ENCODE measurements at regions not wholly inside any gene's neighbourhood (a gene's known extent, or its start where the extent isn't known, plus 50 kb on each side); places are given as distances from the start of the nearest gene placed in this dataset.

DNA sequence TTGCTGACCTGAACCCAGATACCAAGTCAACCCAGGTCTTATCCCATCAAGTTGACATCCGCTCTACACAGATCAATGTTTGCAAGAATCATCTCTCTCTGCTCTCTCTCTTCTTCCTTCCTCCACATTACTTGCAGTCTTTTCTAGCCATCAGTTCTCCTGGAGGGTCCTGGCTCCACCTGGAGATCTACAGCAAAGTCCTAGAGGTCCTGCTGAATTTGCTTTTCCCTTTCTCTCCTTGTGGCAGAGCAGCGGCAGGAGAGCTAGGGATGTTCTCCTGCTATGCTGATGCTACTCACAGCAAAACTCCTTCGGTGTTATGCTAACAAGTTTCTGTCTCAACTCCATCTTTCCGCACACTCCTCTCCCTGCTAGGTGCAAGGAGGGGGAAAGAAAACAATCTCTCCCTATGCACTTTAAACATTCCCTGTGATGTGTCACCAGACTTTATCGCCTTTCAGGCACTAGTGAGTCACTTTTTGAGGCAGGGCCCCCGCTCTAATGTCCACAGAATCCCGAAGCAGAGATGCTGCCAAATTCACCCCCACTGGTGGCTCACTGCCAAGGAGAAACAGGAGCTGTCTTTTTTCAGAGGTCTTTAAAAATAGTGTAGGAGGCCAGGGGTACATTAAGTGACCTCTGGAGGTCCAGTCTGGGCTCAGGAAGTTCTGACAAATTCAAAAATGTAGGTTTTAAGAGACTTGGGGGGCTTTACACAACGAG is 62.6 kb downstream of the FAM50B start:
- peak overlapping the region; percentile 53 for H3K4me2 ChIP-seq (ENCODE audit: low read depth, low read length)
- DNase-seq (peak; percentile 92), ATAC-seq (ENCODE audit: low read depth) (peak; percentile 71)
- H3K27me3 ChIP-seq (ENCODE audit: control insufficient read depth, insufficient read depth, low read length), result no peaks in the 10 kb centered on the region
- peak overlapping the region; percentile 82 for H3K27ac ChIP-seq (ENCODE audit: insufficient read depth, low read length)
- ChIA-PET CTCF (interaction anchor here (1.8 kb wide), 1 partner anchor 66 kb away, joined by 5 read pairs; no protein-coding TSS in a partner anchor), POLR2A (ENCODE audit: unreplicated experiment) (no interaction called here)
- H4K91ac ChIP-seq (ENCODE audit: insufficient read depth, low read depth, low read length), result peak overlapping the region; percentile 86
- peaks cover 17% of the 10 kb centered on the region for H3K4me1 ChIP-seq (ENCODE audit: control insufficient read depth, insufficient read depth, low read length)
- H3K9me3 ChIP-seq (ENCODE audit: control insufficient read depth, insufficient read depth, low read length), result no peaks in the 10 kb centered on the region
- peak overlapping the region; percentile 25 for H3K9ac ChIP-seq (ENCODE audit: low read depth, low read length)
- H3K79me1 ChIP-seq (ENCODE audit: low read depth in 1 of 2, low read length in 2 of 2), result no peaks in the 10 kb centered on the region
- H3K14ac ChIP-seq (replicated peaks; ENCODE audit: low read depth, low read length), result peak overlapping the region; percentile 62
- peak overlapping the region; percentile 84 for H3K18ac ChIP-seq (ENCODE audit: low read depth, low read length)
- H3K36me3 ChIP-seq (ENCODE audit: control insufficient read depth, insufficient read depth, low read length), result no peaks in the 10 kb centered on the region
- no peak overlapping the region for H3K4me3 ChIP-seq (ENCODE audit: insufficient read depth, low read depth, low read length)
- peak overlapping the region; percentile 65; the same call in 1 of the 2 replicates for H3K56ac ChIP-seq (ENCODE audit: extremely low read depth, insufficient read depth, low read length)
- H3K9me1 ChIP-seq (ENCODE audit: insufficient read depth, low read length), result peaks cover 10% of the 10 kb centered on the region
- no peak overlapping the region for H2AK9ac ChIP-seq (replicated peaks; ENCODE audit: low read depth, low read length, poor library complexity)
- peak overlapping the region; percentile 50 for H4K5ac ChIP-seq (ENCODE audit: low read depth, low read length)
- peak overlapping the region; percentile 85 for H2BK5ac ChIP-seq (ENCODE audit: low read depth, low read length, poor library complexity, severe bottlenecking)
- no TSS peak for BruUV-seq (replicated peaks)
- H4K8ac ChIP-seq (ENCODE audit: low read depth in 2 of 2, low read length in 2 of 2), result peak overlapping the region; percentile 53 to 78; a peak in 3 of 4 replicates
- no CpG with 5 or more reads among the region's 8 CpGs for WGBS, 2 experiments (ENCODE audit: extremely low coverage in 2 of 2, insufficient read length in 1 of 2)
- peak overlapping the region; percentile 82 for H2BK20ac ChIP-seq (ENCODE audit: low read depth, low read length)
- peaks cover 6% of the 10 kb centered on the region; the same call in 1 of the 2 replicates for H4K20me1 ChIP-seq (ENCODE audit: insufficient read depth, low read length)
- H3K4ac ChIP-seq (ENCODE audit: low read depth, low read length), result peak overlapping the region; percentile 82
- H2BK120ac ChIP-seq (ENCODE audit: low read depth, low read length), result peak overlapping the region; percentile 87
- in situ Hi-C loops (cut with MboI; ENCODE audit: low sequenced_read_pairs) (no loop called here), dilution Hi-C loops (cut with HindIII; ENCODE audit: low sequenced_read_pairs, unreplicated experiment) (no loop called here), intact Hi-C loops (cut with micrococcal nuclease) (no loop called here)
- TF ChIP-seq MAZ (IDR thresholded peaks at IDR 0.05; ENCODE audit: borderline replicate concordance, low read depth, low read length), result peak; percentile 90
- no peak for TF ChIP-seq RFX5 (IDR thresholded peaks at IDR 0.05; ENCODE audit: low read depth, low read length)
- TF ChIP-seq CHD1 (IDR thresholded peaks at IDR 0.05; ENCODE audit: low read depth, low read length), result no peak
- TF ChIP-seq, protein P1, sequence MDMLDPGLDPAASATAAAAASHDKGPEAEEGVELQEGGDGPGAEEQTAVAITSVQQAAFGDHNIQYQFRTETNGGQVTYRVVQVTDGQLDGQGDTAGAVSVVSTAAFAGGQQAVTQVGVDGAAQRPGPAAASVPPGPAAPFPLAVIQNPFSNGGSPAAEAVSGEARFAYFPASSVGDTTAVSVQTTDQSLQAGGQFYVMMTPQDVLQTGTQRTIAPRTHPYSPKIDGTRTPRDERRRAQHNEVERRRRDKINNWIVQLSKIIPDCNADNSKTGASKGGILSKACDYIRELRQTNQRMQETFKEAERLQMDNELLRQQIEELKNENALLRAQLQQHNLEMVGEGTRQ (IDR thresholded peaks at IDR 0.05; ENCODE audit: low read depth, low read length), result no peak
- peak; percentile 97 for TF ChIP-seq FOS (IDR thresholded peaks at IDR 0.05; ENCODE audit: low read depth, low read length)
- no peak for TF ChIP-seq MXI1 (IDR thresholded peaks at IDR 0.05; ENCODE audit: borderline replicate concordance, low read depth, low read length)
- peak; percentile 83 for TF ChIP-seq BHLHE40 (IDR thresholded peaks at IDR 0.05; ENCODE audit: low read depth, low read length)
- TF ChIP-seq POLR2A (IDR thresholded peaks at IDR 0.05; ENCODE audit: low read depth, low read length), result no peak
- TF ChIP-seq CEBPB (IDR thresholded peaks at IDR 0.05; ENCODE audit: low read depth, low read length), result 0 out of 2 replicates have a peak, but pooled peaks have one; percentile 7
- H3K23ac ChIP-seq (ENCODE audit: low read depth, low read length), result peak overlapping the region; percentile 79
- H2AFZ ChIP-seq (replicated peaks; ENCODE audit: low read length, poor library complexity), result peak overlapping the region; percentile 34
- H2BK15ac ChIP-seq (ENCODE audit: low read depth, low read length), result peak overlapping the region; percentile 94; the same call in 2 of the 3 replicates
- peak overlapping the region; percentile 91 for H2AK5ac ChIP-seq (ENCODE audit: low read depth, low read length)

Data from IMR-90 (cell line).